Hepatocyte (in vitro differentiated cells): ENCODE measurements at regions not wholly inside any gene's neighbourhood (a gene's known extent, or its start where the extent isn't known, plus 50 kb on each side); places are given as distances from the start of the nearest gene placed in this dataset.
A peak's percentile ranks its signal among the peaks of the same experiment; 100 is the strongest.

Experiments used
- DNase-seq: peaks from one replicate; pipeline ENCODE4 v3.0.0-alpha.2; 2016; ENCODE audit warnings: low spot score
- H2AFZ ChIP-seq: fragments of 200-600 bp; sonication (generic); 2 replicates; pipeline ENCODE4 v1.6.0; 2016; ENCODE audit warnings: antibody characterized with exemption, mild to moderate bottlenecking
- H3K27ac ChIP-seq: fragments of 200-600 bp; sonication (generic); 2 replicates; pipeline ENCODE4 v1.5.1; 2016; ENCODE audit warnings: mild to moderate bottlenecking
- H3K27me3 ChIP-seq: fragments of 200-600 bp; sonication (generic); 2 replicates; pipeline ENCODE4 v1.6.1; 2016
- H3K36me3 ChIP-seq: fragments of 200-600 bp; sonication (generic); replicated peaks from 2 replicates; pipeline ENCODE4 v1.5.1; 2016; ENCODE audit warnings: low read depth; ENCODE audit not compliant: insufficient read depth
- H3K4me1 ChIP-seq: fragments of 200-600 bp; sonication (generic); 2 replicates; pipeline ENCODE4 v1.5.1; 2016; ENCODE audit warnings: mild to moderate bottlenecking, moderate library complexity; ENCODE audit not compliant: insufficient read depth
- H3K4me2 ChIP-seq: fragments of 200-600 bp; sonication (generic); 2 replicates; pipeline ENCODE4 v1.6.0; 2016
- H3K4me3 ChIP-seq: fragments of 200-600 bp; sonication (generic); 2 replicates; pipeline ENCODE4 v1.5.1; 2016; ENCODE audit warnings: mild to moderate bottlenecking
- H3K79me2 ChIP-seq: fragments of 200-600 bp; sonication (generic); 2 replicates; pipeline ENCODE4 v1.6.0; 2017; ENCODE audit warnings: mild to moderate bottlenecking
- H3K9me2 ChIP-seq: fragments of 200-600 bp; sonication (generic); replicated peaks from 2 replicates; pipeline ENCODE4 v1.6.0; 2017; ENCODE audit warnings: mild to moderate bottlenecking; ENCODE audit not compliant: insufficient read depth
- H3K9me3 ChIP-seq: fragments of 200-600 bp; sonication (generic); 2 replicates; pipeline ENCODE4 v1.5.1; 2016; ENCODE audit warnings: low read depth, mild to moderate bottlenecking
- H4K20me1 ChIP-seq: fragments of 200-600 bp; sonication (generic); 2 replicates; pipeline ENCODE4 v1.6.0; 2016; ENCODE audit warnings: mild to moderate bottlenecking; ENCODE audit not compliant: insufficient read depth, poor library complexity, severe bottlenecking
- CTCF ChIP-seq: fragments of 200-600 bp; sonication (generic); IDR thresholded peaks from 2 replicates; pipeline ENCODE4 v1.5.1; 2016; ENCODE audit warnings: antibody characterized with exemption, mild to moderate bottlenecking; ENCODE audit not compliant: poor library complexity
- EZH2 ChIP-seq: fragments of 200-600 bp; sonication (generic); IDR thresholded peaks from 2 replicates; pipeline ENCODE4 v1.6.1; 2016; ENCODE audit warnings: antibody characterized with exemption, mild to moderate bottlenecking, borderline replicate concordance
- EZH2phosphoT487 ChIP-seq: fragments of 200-600 bp; sonication (generic); IDR thresholded peaks from one replicate; pipeline ENCODE4 v1.6.1; 2018; ENCODE audit warnings: antibody characterized with exemption, mild to moderate bottlenecking, low read depth, moderate library complexity; ENCODE audit not compliant: unreplicated experiment, severe bottlenecking
- WGBS: methylation state at CpG from one replicate; pipeline ENCODE4 v1.1.6; 2016; ENCODE audit warnings: low lambda C conversion rate; ENCODE audit errors: missing lambda C conversion rate; 5-methylcytosine and 5-hydroxymethylcytosine counted together

DNA sequence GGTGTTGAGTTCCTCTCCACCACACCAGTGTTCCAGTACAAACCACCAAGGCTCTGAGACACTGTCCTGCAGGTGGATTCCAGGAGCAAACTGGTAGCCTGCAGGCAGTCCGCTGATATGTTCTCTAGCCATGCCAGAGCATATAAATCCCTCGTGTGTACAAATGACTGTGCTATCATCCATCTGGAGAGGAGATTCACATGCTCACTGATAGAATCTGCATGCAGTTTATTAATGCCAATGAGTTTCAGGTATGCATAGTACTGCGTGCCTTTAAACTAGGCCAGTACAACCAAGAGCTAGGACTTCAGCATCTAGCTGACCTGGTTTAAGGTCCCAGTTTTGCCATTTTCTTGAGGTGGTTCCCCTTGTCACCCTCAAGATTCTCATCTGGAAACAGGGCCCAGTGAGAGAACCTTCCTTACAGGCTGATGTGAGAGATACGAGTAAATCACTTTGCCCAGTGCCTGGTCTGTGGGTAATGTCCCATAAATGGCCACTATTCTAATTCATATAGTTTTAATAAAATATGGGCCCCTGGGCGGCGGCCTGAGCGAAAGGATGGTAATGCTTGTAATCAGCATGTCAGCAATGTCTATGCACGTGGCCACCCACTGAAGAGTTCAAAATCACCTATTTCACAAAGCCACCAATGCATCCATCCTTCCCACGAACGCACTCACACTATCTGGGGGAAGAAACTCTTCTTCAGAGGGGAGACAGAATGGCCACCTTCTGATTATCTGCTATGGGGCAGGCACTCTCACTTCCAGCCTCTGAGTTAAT lies 268.0 kb upstream of the ZMIZ1 start:
- H2AFZ ChIP-seq: no peak overlapping the region
- H3K9me3 ChIP-seq: no peaks in the 10 kb centered on the region
- WGBS: 92% methylated on average over 10 of the region's 10 CpGs
- H3K36me3 ChIP-seq: no peaks in the 10 kb centered on the region
- no peaks in the 10 kb centered on the region for H3K27me3 ChIP-seq
- no peak for DNase-seq
- no peak overlapping the region for H3K4me2 ChIP-seq
- no peaks in the 10 kb centered on the region for H4K20me1 ChIP-seq
- H3K9me2 ChIP-seq: no peaks in the 10 kb centered on the region
- peaks cover 40% of the 10 kb centered on the region for H3K4me1 ChIP-seq
- H3K27ac ChIP-seq: peak overlapping the region; percentile 84
- H3K79me2 ChIP-seq: no peaks in the 10 kb centered on the region
- no peak for TF ChIP-seq EZH2phosphoT487
- TF ChIP-seq CTCF: no peak
- TF ChIP-seq EZH2: no peak
- H3K4me3 ChIP-seq: no peak overlapping the region

DNA sequence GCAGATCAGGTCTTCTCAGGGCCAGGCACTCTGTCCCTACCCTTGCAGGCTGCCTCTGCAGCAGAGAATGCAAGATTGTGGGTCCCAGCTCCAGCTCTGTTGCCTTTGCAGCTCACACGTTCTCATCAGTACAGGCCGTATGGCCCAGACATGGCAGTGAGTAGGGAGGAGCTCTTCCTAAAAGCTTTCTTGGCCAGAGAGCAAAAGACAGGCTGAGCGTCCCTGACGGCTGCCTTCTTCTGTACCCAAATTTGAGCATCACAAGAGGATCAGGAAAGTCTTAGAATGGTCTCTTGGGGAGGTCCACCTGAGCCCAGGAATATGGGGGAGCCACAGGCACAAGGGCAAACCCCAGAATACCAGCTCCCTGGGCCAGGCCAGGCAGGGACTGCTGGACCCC lies 266.3 kb upstream of the ZMIZ1 start:
- H3K79me2 ChIP-seq: no peaks in the 10 kb centered on the region
- no peaks in the 10 kb centered on the region for H4K20me1 ChIP-seq
- H3K9me3 ChIP-seq: no peaks in the 10 kb centered on the region
- H3K36me3 ChIP-seq: no peaks in the 10 kb centered on the region
- H3K27ac ChIP-seq: peak overlapping the region; percentile 84
- no peak for DNase-seq
- no peak for TF ChIP-seq CTCF
- no peak overlapping the region for H3K4me3 ChIP-seq
- no peaks in the 10 kb centered on the region for H3K9me2 ChIP-seq
- peak overlapping the region; percentile 47 for H3K4me2 ChIP-seq
- H3K4me1 ChIP-seq: peaks cover 57% of the 10 kb centered on the region
- no peaks in the 10 kb centered on the region for H3K27me3 ChIP-seq
- H2AFZ ChIP-seq: no peak overlapping the region
- 55% methylated on average over 4 of the region's 4 CpGs for WGBS

DNA sequence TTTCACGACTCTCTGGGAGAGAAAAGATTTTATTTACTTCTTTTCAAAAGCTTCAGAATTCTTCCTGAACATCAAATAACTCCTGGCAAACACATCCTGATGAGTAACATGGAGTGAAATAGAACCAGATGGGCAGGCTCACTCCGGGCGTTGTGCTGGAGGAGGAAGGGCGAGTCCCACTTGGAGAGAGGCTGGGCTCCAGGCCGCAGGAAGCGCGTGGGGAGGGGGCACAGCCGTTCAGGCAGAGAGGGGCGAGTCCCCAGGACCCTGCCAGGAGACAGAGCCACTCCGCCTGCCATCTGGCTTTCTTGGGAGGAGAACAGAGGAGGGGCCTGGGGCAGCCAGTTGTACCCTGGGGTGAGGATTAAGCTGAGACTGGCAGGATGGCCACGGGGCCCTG lies 265.9 kb upstream of the ZMIZ1 start:
- WGBS: 45% methylated on average over 10 of the region's 11 CpGs
- Histone ChIP-seq H3K4me2 (peak overlapping the region; percentile 47), H2AFZ (no peak overlapping the region), H3K27me3 (no peaks in the 10 kb centered on the region), H3K9me3 (no peaks in the 10 kb centered on the region), H3K4me1 (peaks cover 61% of the 10 kb centered on the region), H3K9me2 (no peaks in the 10 kb centered on the region), H3K36me3 (no peaks in the 10 kb centered on the region), H3K4me3 (no peak overlapping the region), H4K20me1 (no peaks in the 10 kb centered on the region), H3K79me2 (no peaks in the 10 kb centered on the region), H3K27ac (peak overlapping the region; percentile 84)
- peak; percentile 81 for DNase-seq
- no peak for TF ChIP-seq CTCF
- no peak for TF ChIP-seq EZH2phosphoT487
- TF ChIP-seq EZH2: no peak
